GM06990 (cell line): ENCODE measurements at regions not wholly inside any gene's neighbourhood (a gene's known extent, or its start where the extent isn't known, plus 50 kb on each side); places are given as distances from the start of the nearest gene placed in this dataset.

Experiments
- DNase-seq: peaks from one replicate; pipeline ENCODE4 v3.0.0-alpha.2; 2011; ENCODE audit not compliant: insufficient read length; ENCODE audit errors: extremely low read depth
- H3K27me3 ChIP-seq: replicated peaks from 2 replicates; pipeline ENCODE4 v1.6.0; 2011; ENCODE audit warnings: low read length; ENCODE audit not compliant: control insufficient read depth, insufficient read depth
- H3K36me3 ChIP-seq: 2 replicates; pipeline ENCODE4 v1.5.1; 2011; ENCODE audit warnings: low read length; ENCODE audit not compliant: control insufficient read depth, insufficient read depth
- H3K4me3 ChIP-seq: replicated peaks from 2 replicates; pipeline ENCODE4 v1.5.1; 2011; ENCODE audit warnings: low read depth, mild to moderate bottlenecking, control low read depth, low read length
- TF ChIP-seq, protein P1 (sequence below): IDR thresholded peaks from 2 replicates; pipeline ENCODE4 v1.5.1; 2011; ENCODE audit warnings: low read length, control low read depth, mild to moderate bottlenecking, inconsistent platforms; ENCODE audit not compliant: insufficient read depth, poor library complexity, severe bottlenecking

DNA sequence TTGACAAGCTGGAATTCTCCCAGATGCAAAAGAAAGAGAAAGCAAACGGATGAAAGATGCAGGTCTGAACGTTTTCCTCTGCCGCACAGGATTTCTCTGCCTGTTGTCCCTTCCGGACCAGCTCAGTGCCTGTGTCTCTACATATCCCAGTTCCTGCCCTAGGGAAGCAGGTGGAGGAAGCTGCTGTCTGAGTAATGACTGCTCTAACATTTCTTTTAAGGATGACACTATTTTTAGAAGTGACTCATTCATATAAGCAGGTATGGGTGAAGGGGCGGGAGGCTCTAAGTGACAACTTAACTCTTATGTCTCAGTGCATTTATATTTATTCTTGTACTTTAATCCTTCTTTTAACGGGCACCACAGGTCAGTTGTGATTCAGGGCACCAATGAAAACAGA lies 128.8 kb downstream of the SLC24A2 start:
- Histone ChIP-seq H3K27me3 (no peaks in the 10 kb centered on the region; the same call in 1 of the 2 replicates), H3K36me3 (no peaks in the 10 kb centered on the region), H3K4me3 (no peak overlapping the region)
- no peak for DNase-seq
- TF ChIP-seq, protein P1, sequence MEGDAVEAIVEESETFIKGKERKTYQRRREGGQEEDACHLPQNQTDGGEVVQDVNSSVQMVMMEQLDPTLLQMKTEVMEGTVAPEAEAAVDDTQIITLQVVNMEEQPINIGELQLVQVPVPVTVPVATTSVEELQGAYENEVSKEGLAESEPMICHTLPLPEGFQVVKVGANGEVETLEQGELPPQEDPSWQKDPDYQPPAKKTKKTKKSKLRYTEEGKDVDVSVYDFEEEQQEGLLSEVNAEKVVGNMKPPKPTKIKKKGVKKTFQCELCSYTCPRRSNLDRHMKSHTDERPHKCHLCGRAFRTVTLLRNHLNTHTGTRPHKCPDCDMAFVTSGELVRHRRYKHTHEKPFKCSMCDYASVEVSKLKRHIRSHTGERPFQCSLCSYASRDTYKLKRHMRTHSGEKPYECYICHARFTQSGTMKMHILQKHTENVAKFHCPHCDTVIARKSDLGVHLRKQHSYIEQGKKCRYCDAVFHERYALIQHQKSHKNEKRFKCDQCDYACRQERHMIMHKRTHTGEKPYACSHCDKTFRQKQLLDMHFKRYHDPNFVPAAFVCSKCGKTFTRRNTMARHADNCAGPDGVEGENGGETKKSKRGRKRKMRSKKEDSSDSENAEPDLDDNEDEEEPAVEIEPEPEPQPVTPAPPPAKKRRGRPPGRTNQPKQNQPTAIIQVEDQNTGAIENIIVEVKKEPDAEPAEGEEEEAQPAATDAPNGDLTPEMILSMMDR, result no peak

DNA sequence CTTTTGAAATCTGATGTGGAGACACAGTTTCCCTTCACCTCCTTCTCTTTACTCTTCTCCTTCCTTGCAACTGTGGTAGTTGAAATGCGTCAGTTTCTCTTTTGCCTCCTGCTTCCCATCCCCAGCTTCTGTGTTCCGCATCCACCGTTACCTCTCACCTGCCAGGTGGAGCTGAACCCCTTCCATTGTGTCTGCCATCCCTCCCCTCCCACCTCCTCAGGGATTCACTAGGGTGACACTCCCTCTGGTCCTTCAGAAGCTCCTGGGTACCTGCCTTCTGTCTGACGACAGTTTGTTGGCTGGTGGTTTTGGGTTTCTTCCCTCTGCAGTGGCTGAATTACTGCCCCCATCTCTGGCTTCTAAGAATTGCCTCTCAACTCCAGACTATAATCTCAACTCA lies 132.1 kb downstream of the SLC24A2 start:
- TF ChIP-seq, protein P1, result no peak
- Histone ChIP-seq H3K36me3 (no peaks in the 10 kb centered on the region), H3K4me3 (no peak overlapping the region), H3K27me3 (no peaks in the 10 kb centered on the region; the same call in 1 of the 2 replicates)
- DNase-seq, result no peak

GRCh38 chr9:19651681-19652080 lies 137.2 kb downstream of the SLC24A2 start:
- no peaks in the 10 kb centered on the region for H3K36me3 ChIP-seq
- H3K4me3 ChIP-seq, result no peak overlapping the region
- TF ChIP-seq, protein P1, result no peak
- no peaks in the 10 kb centered on the region for H3K27me3 ChIP-seq
- DNase-seq, result no peak

DNA sequence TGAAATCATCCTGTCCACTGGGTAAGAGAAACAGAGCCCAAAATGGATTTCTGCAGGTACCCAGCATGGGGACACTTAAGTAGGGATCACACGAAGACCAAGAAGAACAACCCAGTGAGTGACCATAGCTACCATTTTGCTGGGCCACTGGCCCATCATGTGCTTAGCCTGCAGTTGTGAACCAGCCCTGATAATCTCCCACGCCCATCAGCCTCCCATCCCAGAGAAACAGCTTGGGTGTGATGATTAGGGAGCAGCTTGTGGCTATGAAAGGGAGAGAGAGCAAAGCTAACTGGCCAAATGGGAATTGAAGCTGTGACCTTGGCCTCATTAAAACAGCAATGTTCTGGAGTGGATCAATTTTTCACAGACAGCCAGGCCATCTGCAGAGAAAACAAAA lies 138.5 kb downstream of the SLC24A2 start:
- no peaks in the 10 kb centered on the region for H3K36me3 ChIP-seq
- TF ChIP-seq, protein P1, result no peak
- H3K27me3 ChIP-seq, result no peaks in the 10 kb centered on the region
- no peak overlapping the region for H3K4me3 ChIP-seq
- DNase-seq, result no peak

DNA sequence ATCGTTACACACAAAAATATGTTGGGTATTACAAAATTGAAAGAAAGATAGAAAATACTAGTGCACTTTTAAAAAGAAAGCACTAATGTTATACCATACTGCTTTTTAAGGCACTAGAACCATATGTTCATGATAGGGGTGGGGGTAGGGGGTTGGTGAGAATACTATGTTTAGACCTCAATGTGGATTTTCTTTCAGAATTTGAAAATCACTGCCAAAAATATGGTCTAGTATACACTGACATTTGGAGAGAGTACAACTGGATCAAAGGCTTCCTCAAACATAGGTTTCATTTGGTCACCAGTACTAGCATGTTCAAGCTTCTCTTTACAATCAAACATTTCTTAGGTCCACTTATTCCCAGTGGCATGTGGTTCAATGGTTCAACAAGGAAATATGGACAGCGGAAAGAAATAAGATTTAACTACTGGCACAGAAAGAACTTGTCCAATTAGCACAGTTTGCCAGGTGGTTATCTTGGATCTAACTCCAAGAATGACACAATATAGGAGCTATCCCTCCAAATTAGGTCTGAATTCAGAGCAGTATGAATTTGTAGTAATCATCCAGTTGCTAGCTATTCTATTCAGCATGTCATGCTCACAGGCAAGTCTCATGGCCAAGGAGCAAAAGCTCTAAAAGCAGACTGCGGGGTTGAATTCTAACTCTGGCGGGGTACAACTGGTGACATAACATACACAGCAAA lies 139.3 kb downstream of the SLC24A2 start:
- H3K27me3 ChIP-seq, result no peaks in the 10 kb centered on the region
- TF ChIP-seq, protein P1, result no peak
- DNase-seq, result no peak
- no peaks in the 10 kb centered on the region for H3K36me3 ChIP-seq
- no peak overlapping the region for H3K4me3 ChIP-seq

GRCh38 chr9:19648672-19649071 lies 140.2 kb downstream of the SLC24A2 start:
- no peak for DNase-seq
- no peaks in the 10 kb centered on the region for H3K27me3 ChIP-seq
- TF ChIP-seq, protein P1, result no peak
- no peaks in the 10 kb centered on the region for H3K36me3 ChIP-seq
- no peak overlapping the region for H3K4me3 ChIP-seq
